Epithelial cell of proximal tubule (primary cell): ENCODE measurements at regions not wholly inside any gene's neighbourhood (a gene's known extent, or its start where the extent isn't known, plus 50 kb on each side); places are given as distances from the start of the nearest gene placed in this dataset.
A peak's percentile ranks its signal among the peaks of the same experiment; 100 is the strongest.
"Not testable (repeated sequence)": the region's sequence is repeated elsewhere in the genome, so short reads cannot be mapped to it uniquely, and the experiment has no call there.

Experiments
- DNase-seq: peaks from one replicate; pipeline ENCODE4 v3.0.0-alpha.2; 2011; ENCODE audit warnings: low read depth
- H3K4me3 ChIP-seq: 2 replicates; pipeline ENCODE4 v1.5.1; 2011; ENCODE audit warnings: low read depth, mild to moderate bottlenecking, low read length
- TF ChIP-seq, protein P1 (sequence below): conservative IDR thresholded peaks from 2 replicates; pipeline ENCODE4 v1.5.1; 2012; ENCODE audit warnings: low read depth, mild to moderate bottlenecking, low read length

DNA sequence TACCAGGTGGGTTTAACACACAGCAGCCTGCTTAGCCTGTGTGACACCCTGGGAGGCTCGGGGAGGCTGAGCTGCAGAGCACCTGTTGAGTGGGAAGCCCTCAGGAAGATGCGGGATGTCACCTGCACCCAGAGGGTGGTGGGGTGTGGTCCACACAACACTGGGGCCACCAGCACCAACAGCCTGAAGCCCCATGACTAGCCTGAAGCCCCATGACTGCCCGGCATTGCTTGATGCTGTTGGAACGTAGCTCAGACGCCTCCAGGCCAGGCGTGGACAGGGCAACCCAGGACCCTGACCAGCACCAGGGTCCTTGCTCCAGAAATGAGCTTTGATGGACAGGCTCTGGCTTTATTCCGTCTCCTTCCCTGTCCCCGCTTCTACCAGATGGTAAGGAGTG lies 76.3 kb upstream of the ZNF469 start:
- no peak overlapping the region for H3K4me3 ChIP-seq
- TF ChIP-seq, protein P1, sequence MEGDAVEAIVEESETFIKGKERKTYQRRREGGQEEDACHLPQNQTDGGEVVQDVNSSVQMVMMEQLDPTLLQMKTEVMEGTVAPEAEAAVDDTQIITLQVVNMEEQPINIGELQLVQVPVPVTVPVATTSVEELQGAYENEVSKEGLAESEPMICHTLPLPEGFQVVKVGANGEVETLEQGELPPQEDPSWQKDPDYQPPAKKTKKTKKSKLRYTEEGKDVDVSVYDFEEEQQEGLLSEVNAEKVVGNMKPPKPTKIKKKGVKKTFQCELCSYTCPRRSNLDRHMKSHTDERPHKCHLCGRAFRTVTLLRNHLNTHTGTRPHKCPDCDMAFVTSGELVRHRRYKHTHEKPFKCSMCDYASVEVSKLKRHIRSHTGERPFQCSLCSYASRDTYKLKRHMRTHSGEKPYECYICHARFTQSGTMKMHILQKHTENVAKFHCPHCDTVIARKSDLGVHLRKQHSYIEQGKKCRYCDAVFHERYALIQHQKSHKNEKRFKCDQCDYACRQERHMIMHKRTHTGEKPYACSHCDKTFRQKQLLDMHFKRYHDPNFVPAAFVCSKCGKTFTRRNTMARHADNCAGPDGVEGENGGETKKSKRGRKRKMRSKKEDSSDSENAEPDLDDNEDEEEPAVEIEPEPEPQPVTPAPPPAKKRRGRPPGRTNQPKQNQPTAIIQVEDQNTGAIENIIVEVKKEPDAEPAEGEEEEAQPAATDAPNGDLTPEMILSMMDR, result no peak
- DNase-seq, result no peak

DNA sequence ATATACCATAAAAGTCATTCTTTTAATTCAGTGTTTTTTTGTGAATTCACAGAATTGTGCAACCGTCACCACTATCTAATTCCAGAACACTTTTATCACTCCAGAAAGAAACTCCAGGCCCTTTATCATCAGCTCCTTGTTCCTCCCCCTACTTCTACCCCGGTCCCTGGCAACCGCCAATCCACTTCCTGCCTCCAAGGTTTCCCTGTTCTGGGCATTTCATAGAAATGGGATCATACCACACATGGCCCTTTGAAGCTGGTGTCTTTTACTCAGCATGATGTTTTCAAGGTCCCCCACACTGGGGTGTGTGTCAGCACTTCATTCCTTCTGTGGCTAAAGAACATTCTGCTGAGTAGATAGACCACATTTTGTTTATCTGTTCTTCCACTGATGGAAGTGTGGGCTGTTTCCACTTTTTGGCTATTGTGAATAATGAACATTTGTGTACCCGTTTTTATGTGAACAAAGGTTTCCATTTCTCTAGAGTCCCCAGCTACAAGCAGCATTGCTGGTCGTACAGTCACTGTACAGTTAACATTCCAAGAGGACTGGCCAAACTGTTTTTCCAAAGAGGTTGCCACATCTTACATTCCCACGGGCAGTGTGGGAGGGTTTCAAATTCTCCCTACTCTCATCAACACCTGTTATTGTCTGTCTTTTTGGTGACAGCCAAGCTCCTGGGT lies 75.8 kb upstream of the ZNF469 start:
- TF ChIP-seq, protein P1, result no peak
- DNase-seq, result peak; percentile 25
- H3K4me3 ChIP-seq, result no peak overlapping the region

DNA sequence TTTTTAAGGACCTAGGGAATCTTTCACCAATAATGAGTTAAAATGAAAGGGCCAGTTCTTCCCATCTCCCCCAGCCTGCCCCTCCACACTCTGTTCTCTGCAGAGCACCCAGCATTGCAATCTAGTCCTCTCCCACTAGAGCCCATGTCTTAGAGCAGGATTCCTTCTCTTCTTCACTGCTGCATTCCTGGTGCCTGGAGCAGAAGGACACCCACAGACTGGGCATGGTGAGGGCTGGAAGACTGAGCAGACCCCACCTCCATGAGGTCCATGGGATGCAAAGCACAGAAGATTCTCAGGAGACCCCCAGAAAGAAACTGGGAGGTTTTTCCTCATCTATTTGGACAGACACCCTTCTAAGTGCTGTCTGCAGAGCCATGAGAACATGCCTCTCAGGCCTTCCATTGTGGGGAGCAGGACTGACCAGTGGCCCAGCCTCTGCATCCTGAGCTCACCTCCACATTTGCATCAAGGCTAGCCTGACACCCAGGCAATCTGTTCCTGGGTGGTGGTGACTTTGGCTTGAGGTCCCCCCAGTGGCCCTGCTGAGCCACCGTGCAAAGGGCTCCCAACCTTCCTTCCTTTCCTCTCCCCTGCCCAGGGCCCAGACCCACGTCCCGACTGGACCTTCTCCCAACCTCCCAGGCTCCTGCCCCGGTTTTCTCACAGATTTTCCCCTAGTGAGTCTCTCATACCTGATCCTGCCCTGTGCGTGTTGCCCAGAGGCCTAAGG lies 74.2 kb upstream of the ZNF469 start:
- no peak for DNase-seq
- H3K4me3 ChIP-seq, result no peak overlapping the region
- TF ChIP-seq, protein P1, result no peak

DNA sequence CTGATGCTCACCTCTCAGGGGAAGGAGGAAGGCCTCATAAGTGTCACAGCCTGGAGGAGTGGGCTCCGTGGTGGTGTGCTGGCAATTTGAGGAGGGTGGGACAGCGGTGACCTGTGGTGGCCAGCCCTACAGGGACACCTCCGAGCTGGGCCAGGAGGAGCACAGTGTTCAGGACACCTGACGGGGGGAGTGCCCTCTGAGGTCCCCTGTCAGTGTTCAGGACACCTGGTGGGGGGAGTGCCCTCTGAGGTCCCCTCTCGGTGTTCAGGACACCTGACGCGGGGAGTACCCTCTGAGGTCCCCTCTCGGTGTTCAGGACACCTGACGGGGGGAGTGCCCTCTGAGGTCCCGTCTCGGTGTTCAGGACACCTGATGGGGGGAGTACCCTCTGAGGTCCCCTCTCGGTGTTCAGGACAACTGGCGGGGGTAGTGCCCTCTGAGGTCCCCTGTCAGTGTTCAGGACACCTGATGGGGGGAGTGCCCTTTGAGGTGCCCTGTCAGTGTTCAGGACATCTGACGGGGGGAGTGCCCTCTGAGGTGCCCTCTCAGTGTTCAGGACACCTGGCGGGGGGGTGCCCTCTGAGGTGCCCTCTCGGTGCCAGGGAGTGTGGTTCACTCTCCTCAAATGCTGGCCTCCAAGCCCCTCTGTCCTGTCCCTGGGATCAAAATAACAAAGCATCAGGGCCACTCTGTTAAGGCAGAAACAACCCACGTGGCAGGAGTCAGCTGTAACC lies 73.4 kb upstream of the ZNF469 start:
- no peak overlapping the region for H3K4me3 ChIP-seq
- no peak for DNase-seq
- TF ChIP-seq, protein P1, result no peak

DNA sequence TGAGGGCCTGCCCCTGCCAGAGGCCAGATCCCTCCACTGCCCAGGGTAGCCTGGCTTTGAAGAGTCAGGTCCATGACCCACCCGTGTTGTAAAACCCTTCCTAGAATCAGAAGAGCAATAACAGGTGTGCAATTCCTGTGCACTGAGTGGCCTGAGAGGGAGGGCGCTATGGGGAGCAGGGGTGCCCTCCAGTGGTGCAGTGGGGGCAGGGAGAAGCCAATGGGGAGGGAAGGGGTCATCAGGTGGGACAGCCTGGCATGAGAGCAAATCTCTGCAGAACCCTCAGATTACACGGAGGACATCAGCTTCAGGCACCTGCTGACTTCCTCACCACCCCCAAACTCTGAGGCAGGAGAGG lies 72.9 kb upstream of the ZNF469 start:
- TF ChIP-seq, protein P1, result peak; percentile 36
- no peak for DNase-seq

DNA sequence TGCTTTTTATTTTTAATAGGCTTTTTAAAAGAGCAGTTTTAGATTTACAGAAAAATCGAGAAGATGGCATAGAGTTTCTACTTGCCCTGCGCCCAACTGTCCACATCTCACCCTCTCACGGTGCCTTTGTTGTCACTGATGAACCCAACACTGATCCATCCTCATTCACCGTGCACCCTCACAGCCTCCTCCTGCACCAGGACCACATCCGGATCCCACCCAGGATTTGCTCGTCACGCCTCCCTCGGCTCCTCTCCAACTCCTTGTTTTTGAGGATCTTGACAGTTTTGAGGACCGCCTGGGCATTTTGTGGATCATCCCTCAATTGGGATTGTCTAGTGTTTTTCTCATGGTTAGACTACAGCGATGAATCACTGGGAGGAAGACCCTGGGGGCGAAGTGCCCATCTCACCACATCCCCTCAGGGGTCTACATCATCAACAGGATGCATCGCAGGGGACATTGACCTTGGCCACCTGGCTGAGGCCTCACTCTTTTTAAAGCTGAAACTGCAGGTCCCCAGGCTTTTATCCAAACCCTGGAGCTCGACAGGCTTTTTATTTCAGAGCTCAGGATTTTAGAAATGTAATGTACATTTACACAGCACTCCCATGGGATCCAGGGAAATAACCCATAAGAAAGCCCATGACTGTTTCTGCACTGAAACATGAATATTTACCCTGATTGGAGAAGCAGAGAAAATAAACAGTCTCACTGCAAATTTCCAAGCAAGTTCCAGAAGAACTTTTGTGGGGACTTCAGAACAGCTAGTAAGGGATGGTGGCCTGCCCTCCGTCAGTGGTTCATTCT lies 71.8 kb upstream of the ZNF469 start:
- no peak overlapping the region for H3K4me3 ChIP-seq
- TF ChIP-seq, protein P1, result no peak
- DNase-seq, result no peak

More for the DNA sequence above, 72.9 kb upstream of the ZNF469 start:
- H3K4me3 ChIP-seq, result no peak overlapping the region

DNA sequence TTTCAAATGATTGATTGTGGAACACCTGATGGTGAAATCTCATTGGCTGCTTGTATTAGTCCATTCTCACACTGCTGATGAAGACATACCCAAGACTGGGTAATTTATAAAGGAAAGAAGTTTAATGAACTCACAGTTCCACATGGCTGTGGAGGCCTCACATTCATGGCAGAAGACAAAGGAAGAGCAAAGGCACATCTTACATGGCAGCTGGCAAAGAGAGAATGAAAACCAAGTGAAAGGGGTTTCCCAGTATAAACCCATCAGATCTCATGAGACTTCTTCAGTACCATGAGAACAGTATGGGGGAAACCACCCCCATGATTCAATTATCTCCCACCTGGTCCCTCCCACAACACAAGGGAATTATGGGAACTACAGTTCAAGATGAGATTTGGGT lies 70.9 kb upstream of the ZNF469 start:
- not testable (repeated sequence) for DNase-seq, H3K4me3 ChIP-seq
